Activated CD8-positive, alpha-beta memory T cell treated with anti-CD3 and anti-CD28 coated beads for 48 hours (primary cell): ENCODE measurements at regions not wholly inside any gene's neighbourhood (a gene's known extent, or its start where the extent isn't known, plus 50 kb on each side); places are given as distances from the start of the nearest gene placed in this dataset.

Source experiments
- DNase-seq, 3 experiments: peaks; one replicate each; pipeline ENCODE4 v3.0.0-alpha.2; 2020; ENCODE audit warnings: low read depth in 2 of 3, low spot score in 2 of 3

DNA sequence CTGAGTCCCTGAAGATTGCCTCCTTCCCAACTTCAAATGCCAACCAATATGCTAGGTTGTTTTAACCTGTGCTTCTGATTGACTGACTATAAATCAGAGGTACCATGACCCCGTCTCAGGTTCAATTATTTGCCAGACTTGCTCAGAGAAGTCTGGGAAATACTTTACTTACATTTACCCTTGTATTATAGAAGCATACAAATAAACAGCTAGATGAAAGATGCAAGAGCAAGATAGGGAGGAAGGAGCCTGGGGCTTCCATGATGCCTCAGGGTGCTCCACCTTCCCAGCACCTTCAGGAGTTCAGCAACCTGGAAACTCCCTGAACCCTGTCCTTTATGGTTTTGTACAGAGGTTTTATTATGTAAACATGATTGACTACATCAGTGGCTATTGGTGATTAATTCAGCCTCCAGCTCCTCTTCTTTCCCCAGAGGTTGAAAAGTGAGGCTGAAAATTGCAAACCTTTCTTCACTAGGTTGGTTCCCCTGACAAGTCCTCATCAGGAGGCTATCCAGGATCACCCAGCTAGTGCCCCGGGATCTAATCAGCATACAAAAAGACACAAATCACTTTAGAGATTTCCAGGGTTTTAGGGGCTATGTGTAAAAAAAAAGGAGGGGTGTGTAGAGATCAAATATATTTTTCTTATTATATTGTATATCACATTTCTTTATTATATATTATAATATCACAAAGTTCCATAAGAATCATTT lies 547.7 kb downstream of the EPM2A start:
- DNase-seq: no peak

DNA sequence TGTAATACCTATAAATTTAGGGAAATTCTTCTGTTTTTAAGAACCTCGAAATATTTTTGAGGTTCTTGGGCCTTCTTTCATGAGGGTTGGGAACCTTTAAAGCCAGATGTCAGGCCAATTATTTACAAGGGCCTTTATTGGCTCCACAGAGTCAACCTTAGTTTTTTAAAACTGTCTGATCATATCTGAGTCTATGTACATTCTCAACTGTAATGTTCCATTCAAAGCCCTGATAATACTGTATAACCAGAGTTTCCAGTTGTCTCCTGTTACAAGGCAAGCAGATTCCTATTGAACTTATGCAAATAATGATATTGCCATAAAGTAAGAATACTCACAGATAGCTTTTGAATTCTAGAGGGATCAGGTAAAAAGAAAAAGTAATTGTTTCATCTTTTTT lies 545.5 kb downstream of the EPM2A start:
- DNase-seq: no peak

- DNase-seq: no peak
Observed at GRCh38 chr6:145194389-145194788, 540.9 kb downstream of the EPM2A start.

DNA sequence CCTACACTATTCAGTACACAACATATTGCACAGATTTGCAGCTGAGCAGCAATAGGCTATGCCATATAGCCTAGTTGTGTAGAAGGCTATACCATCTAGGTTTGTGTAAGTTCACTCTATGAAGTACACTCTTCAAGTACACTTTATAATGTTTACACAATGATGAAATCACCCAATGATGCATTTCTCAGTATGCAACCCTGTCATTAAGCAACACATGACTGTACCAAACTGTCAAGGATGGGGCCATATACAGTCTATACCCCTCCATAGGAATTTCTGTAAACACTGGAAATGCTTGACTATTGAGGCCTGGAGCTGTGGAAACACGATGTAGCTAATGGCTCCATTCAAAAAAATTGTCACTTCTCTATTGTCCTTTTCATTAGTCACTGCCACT lies 535.4 kb downstream of the EPM2A start:
- DNase-seq: no peak

DNA sequence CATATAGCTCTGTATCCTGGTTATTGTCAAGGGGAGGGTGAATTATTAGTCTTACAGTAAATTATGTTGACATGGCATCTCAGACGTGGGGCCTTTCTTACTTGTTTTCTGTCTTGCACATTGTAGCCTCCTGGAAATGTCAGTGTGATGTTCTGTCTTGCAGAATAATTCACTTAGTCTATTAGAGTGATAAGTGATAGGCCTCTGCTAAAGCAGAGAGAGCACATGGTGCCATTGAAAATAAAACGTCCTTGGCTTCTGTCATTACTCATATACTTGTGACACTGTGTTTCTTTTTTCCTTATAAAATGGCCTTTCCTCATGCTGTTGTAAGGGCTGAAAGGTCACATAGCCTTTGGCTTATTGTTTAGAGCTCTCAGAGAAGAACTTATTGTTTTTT lies 531.0 kb downstream of the EPM2A start:
- no peak for DNase-seq

GRCh38 chr6:145206247-145206907 lies 528.9 kb downstream of the EPM2A start:
- no peak for DNase-seq

GRCh38 chr6:145208474-145208873 lies 526.8 kb downstream of the EPM2A start:
- no peak for DNase-seq

DNA sequence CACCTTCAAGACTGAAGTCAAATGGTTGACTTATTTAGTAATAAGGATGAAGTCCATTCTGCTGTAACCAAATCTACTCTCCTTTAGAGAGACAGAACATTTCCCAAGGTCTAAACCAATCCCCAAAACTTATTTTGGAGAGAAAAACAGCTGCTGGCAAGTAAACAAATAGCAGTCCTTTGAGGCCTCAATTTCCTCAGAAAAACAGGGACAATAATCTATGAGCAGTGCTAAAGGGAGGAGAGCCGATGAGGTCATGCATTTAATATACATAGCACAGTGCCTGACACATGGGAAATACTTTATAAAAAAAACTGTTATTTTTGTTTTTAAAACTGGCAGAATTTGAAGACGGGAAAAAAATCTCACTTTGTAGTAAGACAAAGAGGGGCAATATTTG lies 526.0 kb downstream of the EPM2A start:
- DNase-seq: no peak

- no peak for DNase-seq
Observed at GRCh38 chr6:145212813-145213212, 522.5 kb downstream of the EPM2A start.

DNA sequence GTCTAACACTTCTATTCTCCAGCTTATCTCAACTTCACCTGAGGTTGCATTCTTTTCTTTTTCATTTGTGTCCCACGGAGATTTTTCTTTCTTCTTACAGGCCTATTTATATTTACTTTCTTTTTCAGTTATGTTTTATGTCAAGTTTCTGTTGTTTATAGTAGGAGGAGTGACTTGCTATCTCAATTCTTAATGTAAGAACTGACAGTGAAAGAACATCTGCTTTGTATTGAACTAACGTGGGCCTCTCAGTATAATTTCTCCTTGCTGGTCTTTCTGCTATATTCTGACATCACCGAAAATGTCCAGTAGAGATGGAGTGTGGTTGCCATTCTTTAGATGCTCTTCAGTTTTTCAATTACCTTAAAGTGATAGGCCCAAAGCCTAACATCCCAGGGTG lies 521.7 kb downstream of the EPM2A start:
- no peak for DNase-seq

- no peak for DNase-seq
Observed at GRCh38 chr6:145214570-145214969, 520.8 kb downstream of the EPM2A start.

GRCh38 chr6:145224450-145224849 lies 510.9 kb downstream of the EPM2A start:
- no peak for DNase-seq

DNA sequence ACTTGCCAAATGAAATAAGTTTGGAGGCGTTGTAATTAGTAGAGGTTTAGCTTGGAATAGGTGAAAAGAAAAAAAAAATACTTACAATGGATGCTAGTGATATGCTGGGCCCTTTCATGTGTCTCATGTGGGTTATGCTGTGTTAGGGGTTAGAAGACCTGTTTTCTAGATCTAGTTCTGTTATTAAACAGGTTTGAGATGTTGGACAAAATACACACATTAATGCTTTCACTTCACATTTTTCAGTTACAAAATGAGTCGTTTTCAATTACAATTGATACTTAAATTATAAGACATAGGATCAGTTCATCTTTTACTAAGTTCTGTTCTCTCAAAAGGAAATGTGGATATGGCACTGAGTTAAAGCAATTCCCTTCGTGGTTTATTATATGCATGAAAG lies 509.8 kb downstream of the EPM2A start:
- DNase-seq: no peak

GRCh38 chr6:145227593-145227992 lies 507.7 kb downstream of the EPM2A start:
- no peak for DNase-seq

DNA sequence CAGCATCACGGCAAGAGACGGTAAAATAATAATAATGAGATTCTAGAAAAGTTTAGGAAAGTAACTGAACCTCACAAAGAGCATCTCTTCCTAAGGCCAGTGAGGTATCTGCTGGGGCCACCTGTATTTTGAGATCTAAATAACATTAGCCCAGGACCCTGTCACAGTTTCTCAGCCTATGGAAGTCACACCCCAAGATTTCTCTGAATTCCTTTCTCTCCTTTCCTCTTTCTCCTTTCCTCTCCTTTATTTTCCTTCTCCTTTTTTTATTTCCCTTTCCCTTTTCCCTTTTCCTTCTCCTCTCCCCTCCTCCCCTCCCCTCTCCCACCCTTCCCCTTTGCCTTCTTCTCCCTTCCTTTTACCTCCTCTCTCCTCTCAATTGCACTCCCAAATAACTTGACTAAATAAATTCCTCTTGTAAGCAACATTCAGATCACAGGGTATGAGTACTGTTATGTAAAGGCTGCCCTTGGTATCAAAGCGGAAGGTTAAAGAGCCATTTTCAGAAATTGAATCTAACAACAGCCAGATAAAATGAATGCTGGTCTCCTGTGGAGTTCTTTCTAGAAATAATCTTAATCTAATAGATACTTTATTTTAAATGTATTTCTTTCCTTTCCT lies 506.2 kb downstream of the EPM2A start:
- DNase-seq: no peak

DNA sequence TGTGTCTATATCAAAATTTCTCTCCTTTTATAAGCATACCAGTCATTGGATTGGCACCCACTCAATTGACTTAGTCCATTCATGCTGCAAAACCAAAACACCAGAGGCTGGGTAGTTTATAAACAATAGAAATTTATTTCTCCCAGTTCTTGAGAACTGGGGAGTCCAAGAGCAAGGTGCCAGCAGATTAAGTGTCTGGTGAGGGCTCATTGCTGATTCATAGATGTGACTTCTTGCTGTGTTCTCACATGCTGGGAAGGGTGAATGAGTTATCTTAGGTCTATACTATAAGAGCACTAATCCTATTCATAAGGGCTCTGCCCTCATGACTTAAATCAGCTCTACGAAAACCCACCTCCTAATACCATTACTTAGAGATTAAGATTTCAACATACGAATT lies 501.4 kb downstream of the EPM2A start:
- no peak for DNase-seq

- no peak for DNase-seq
Observed at GRCh38 chr6:145235207-145235606, 500.1 kb downstream of the EPM2A start.

DNA sequence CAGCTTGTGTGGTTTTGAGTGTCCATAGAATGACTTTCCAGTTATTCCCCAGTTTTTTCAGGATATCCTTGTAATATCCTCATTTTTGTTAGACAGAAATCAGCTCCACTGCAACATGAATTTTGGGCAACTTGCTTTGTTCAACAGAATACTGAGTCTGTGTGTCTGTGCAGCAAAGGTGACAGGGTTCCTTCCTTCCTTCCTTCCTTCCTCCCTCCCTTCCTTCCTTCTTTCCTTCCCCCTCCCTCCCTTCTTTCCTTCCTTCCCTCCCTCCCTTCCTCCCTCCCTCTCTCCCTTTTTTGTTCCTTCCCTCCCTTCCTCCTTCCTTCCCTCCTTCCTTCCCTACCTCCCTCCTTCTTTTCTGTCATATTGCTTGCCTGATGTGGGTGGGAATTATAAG lies 496.5 kb downstream of the EPM2A start:
- DNase-seq: no peak

GRCh38 chr6:145241039-145241438 lies 494.3 kb downstream of the EPM2A start:
- DNase-seq: no peak

- no peak for DNase-seq
Observed at GRCh38 chr6:145241721-145242120, 493.6 kb downstream of the EPM2A start.

DNA sequence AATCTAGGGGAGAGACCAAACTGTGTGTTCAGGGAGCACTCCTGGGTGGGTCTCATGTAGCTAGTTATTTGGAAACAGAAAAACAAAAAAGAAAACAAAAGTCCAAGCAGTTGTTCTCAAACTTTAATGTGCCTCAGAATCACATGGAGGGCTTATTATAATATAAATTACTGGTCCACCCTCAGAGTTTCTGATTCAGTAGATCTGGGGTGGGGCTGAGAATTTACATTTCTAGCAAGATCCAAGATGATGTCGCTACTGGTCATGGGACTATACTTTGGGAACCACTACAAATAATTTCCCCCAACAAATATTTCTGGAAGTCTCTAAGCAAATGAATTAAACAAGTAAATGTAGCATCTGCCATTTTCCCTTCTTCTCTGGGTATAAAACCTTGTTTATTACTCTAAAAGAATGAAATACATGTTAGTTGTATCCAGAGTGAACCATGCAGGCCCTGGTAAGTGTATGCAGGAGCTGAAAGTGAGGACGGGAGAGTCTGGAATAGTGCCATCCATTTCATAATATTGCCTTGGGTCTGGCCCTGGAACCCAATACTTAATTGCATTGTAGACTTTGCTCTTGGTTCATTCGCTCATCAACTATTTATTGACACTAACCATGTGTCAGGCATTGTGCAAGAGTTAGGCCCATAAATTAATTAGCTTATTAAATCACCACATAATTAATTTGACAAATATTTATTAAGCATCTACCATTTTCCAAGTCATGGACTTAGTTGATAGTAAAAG lies 490.8 kb downstream of the EPM2A start:
- DNase-seq: no peak

DNA sequence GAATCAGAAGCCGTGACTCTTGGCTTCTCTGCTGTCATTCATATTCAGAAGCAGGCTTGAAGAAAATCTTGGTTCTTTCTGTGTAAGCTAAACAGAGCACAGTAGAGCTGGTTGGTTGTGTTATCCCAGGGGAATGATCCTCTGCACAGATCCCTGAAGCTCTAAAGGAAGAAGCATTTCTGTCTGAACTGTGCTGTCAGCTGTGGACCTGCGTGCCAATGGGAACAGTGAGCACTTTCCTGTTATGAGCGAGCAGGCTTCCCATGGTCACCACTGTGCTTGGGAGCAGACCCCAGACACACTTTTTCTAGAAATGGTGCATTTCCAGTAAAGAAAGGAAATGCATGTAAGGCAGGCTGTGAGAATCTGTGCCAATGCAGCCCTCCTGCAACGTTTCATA lies 490.2 kb downstream of the EPM2A start:
- DNase-seq: no peak
